B cell (primary cell): ENCODE measurements at regions not wholly inside any gene's neighbourhood (a gene's known extent, or its start where the extent isn't known, plus 50 kb on each side); places are given as distances from the start of the nearest gene placed in this dataset.

Experiments used
- ATAC-seq: fragments of 200-7000 bp; cut with Tn5 transposase; one replicate; pipeline ENCODE4 v1.10.0; 2021; ENCODE audit warnings: low read depth, mild to moderate bottlenecking, moderate number of reproducible peaks, moderate library complexity
- CTCF ChIA-PET: fragments of 350-600 bp; sonication (Branson Sonifier 250); formaldehyde crosslinking; loops from one replicate; lab custom pipeline; 2021; ENCODE audit warnings: antibody characterized with exemption, inconsistent platforms; lab: Charles Lee
- POLR2A ChIA-PET: fragments of 350-600 bp; sonication (Branson Sonifier 250); formaldehyde crosslinking; loops from one replicate; lab custom pipeline; 2021; ENCODE audit warnings: antibody characterized with exemption; lab: Charles Lee
- DNase-seq: peaks from one replicate; pipeline ENCODE4 v3.0.0; 2013
- H2AFZ ChIP-seq: 2 replicates; pipeline ENCODE4 v1.6.1; 2012; ENCODE audit warnings: mild to moderate bottlenecking, low read depth, low read length; ENCODE audit not compliant: insufficient read depth, poor library complexity, severe bottlenecking
- H3K27ac ChIP-seq, 2 donors: 1 replicate in 1 of 2; 2 replicates in 1 of 2; pipeline ENCODE4 v1.5.1; 2012 to 2013; ENCODE audit warnings: low read length in 2 of 2, mild to moderate bottlenecking in 2 of 2, moderate library complexity in 1 of 2
- H3K27me3 ChIP-seq, 4 experiments: fragments of 200-600 bp in 1 of 4; sonication (generic) in 1 of 4; replicated peaks in 1 of 4; 1 replicate in 2 of 4; 2 replicates in 2 of 4; pipeline versions ENCODE4 v1.6.1 to v1.7.0; 2013 to 2016; ENCODE audit warnings: low read length in 3 of 4, mild to moderate bottlenecking in 2 of 4, mixed read lengths in 1 of 4, moderate library complexity in 1 of 4; ENCODE audit not compliant: insufficient read depth in 4 of 4, control insufficient read depth in 3 of 4; ENCODE audit errors: control extremely low read depth in 1 of 4
- H3K36me3 ChIP-seq, 2 experiments: replicated peaks in 1 of 2; 1 replicate in 1 of 2; 2 replicates in 1 of 2; pipeline versions ENCODE4 v1.6.1 to v1.7.1; 2013; ENCODE audit warnings: low read length in 1 of 2; ENCODE audit not compliant: insufficient read depth in 2 of 2, control insufficient read depth in 1 of 2; ENCODE audit errors: control extremely low read depth in 1 of 2, extremely low read depth in 1 of 2
- H3K4me1 ChIP-seq, 2 donors: fragments of 200-600 bp in 1 of 2; sonication (generic) in 1 of 2; 1 replicate in 1 of 2; 2 replicates in 1 of 2; pipeline versions ENCODE4 v1.5.1 to v1.6.1; 2013 to 2017; ENCODE audit warnings: low read length in 2 of 2; ENCODE audit not compliant: control insufficient read depth in 2 of 2, insufficient read depth in 2 of 2
- H3K4me2 ChIP-seq: replicated peaks from 2 replicates; pipeline ENCODE3; 2012; ENCODE audit warnings: mild to moderate bottlenecking, low read depth, low read length; ENCODE audit not compliant: poor library complexity, severe bottlenecking
- H3K4me3 ChIP-seq, 5 experiments: fragments of 200-600 bp in 1 of 5; sonication (generic) in 1 of 5; 1 replicate in 3 of 5; 2 replicates in 2 of 5; pipeline versions ENCODE4 v1.5.1 to v1.7.0; 2011 to 2016; ENCODE audit warnings: low read length in 4 of 5, mild to moderate bottlenecking in 4 of 5, low read depth in 2 of 5, control low read depth in 1 of 5, moderate library complexity in 1 of 5; ENCODE audit not compliant: insufficient read depth in 1 of 5; ENCODE audit errors: control extremely low read depth in 1 of 5, extremely low read depth in 1 of 5
- H3K79me2 ChIP-seq: fragments of 200-600 bp; sonication (generic); one replicate; pipeline ENCODE4 v1.6.0; 2016; ENCODE audit warnings: low read length; ENCODE audit not compliant: control insufficient read depth, insufficient read depth
- H3K9ac ChIP-seq: fragments of 200-600 bp; sonication (generic); 2 replicates; pipeline ENCODE4 v1.6.1; 2017; ENCODE audit warnings: mild to moderate bottlenecking, low read length, moderate library complexity
- H3K9me3 ChIP-seq, 3 donors: one replicate each; pipeline versions ENCODE4 v1.6.1 to v1.7.1; 2013; ENCODE audit warnings: low read length in 2 of 3; ENCODE audit not compliant: control insufficient read depth in 2 of 3, insufficient read depth in 1 of 3; ENCODE audit errors: control extremely low read depth in 1 of 3
- H4K20me1 ChIP-seq: 2 replicates; pipeline ENCODE4 v1.6.0; 2012; ENCODE audit warnings: mild to moderate bottlenecking, low read length; ENCODE audit not compliant: insufficient read depth, control insufficient read depth, poor library complexity, severe bottlenecking
- H3K27ac Mint-ChIP-seq: one replicate; pipeline ENCODE4 v1.8.0; 2021; ENCODE audit warnings: mixed read lengths
- H3K27me3 Mint-ChIP-seq: one replicate; pipeline ENCODE4 v1.8.0; 2021; ENCODE audit warnings: mixed read lengths
- H3K4me1 Mint-ChIP-seq: one replicate; pipeline ENCODE4 v1.8.0; 2021; ENCODE audit warnings: mixed read lengths
- H3K4me3 Mint-ChIP-seq: one replicate; pipeline ENCODE4 v1.8.0; 2021; ENCODE audit warnings: mixed read lengths
- H3K9me3 Mint-ChIP-seq: one replicate; pipeline ENCODE4 v1.8.0; 2022; ENCODE audit warnings: mixed read lengths; ENCODE audit not compliant: insufficient read depth
- EZH2 ChIP-seq: IDR thresholded peaks from 2 replicates; pipeline ENCODE4 v1.6.1; 2012; ENCODE audit warnings: borderline replicate concordance, low read depth, mild to moderate bottlenecking, moderate library complexity, low read length; ENCODE audit not compliant: insufficient read depth, poor library complexity, severe bottlenecking
- WGBS: methylation state at CpG from one replicate; pipeline ENCODE4 v1.1.5; 2013; ENCODE audit warnings: missing lambda C conversion rate; ENCODE audit not compliant: insufficient coverage; 5-methylcytosine and 5-hydroxymethylcytosine counted together
- intact Hi-C: fragments of 100-400 bp; cut with micrococcal nuclease; formaldehyde crosslinking; loops from one replicate; pipeline ENCODE4 v1.10.0; 2022
- TF ChIP-seq, protein P1 (sequence below): fragments of 200-600 bp; IDR thresholded peaks from one replicate; pipeline ENCODE4 v1.8.0; 2022; ENCODE audit warnings: antibody characterized with exemption, mild to moderate bottlenecking

DNA sequence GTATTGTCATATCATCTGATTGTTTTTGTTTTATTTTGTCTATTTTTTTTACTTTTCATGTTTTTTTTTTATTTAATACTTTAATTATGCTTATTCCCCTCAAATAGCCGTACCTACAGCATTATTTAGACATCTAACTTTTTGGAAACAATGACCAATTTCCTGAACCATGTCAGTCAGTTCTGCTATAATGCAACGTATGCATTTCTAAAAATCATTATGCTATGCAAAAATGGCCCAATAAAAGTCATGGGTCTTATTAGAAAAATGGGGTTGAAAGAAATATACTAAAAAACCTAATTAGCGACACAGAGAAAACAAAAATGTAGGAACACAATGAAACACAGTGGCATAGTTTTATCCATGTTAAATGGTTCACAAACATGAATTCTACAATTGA lies 1454.7 kb downstream of the GRIK2 start:
- intact Hi-C loops, result no loop called here
- ChIA-PET CTCF (no interaction called here), POLR2A (no interaction called here)
- no peaks in the 10 kb centered on the region for H3K36me3 ChIP-seq
- H3K27ac ChIP-seq, result no peak overlapping the region
- no peaks in the 10 kb centered on the region for H3K27me3 ChIP-seq
- no peak for TF ChIP-seq EZH2
- TF ChIP-seq, protein P1, sequence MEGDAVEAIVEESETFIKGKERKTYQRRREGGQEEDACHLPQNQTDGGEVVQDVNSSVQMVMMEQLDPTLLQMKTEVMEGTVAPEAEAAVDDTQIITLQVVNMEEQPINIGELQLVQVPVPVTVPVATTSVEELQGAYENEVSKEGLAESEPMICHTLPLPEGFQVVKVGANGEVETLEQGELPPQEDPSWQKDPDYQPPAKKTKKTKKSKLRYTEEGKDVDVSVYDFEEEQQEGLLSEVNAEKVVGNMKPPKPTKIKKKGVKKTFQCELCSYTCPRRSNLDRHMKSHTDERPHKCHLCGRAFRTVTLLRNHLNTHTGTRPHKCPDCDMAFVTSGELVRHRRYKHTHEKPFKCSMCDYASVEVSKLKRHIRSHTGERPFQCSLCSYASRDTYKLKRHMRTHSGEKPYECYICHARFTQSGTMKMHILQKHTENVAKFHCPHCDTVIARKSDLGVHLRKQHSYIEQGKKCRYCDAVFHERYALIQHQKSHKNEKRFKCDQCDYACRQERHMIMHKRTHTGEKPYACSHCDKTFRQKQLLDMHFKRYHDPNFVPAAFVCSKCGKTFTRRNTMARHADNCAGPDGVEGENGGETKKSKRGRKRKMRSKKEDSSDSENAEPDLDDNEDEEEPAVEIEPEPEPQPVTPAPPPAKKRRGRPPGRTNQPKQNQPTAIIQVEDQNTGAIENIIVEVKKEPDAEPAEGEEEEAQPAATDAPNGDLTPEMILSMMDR, result no peak
- no peak overlapping the region for H2AFZ ChIP-seq
- H3K9me3 ChIP-seq, result no peaks in the 10 kb centered on the region
- Mint-ChIP-seq H3K9me3 (peaks cover 3% of the 10 kb centered on the region), H3K4me3 (no peak overlapping the region), H3K27ac (no peak overlapping the region), H3K27me3 (no peaks in the 10 kb centered on the region), H3K4me1 (peaks cover 2% of the 10 kb centered on the region)
- no peaks in the 10 kb centered on the region for H3K4me1 ChIP-seq
- H3K79me2 ChIP-seq, result no peaks in the 10 kb centered on the region
- no peak overlapping the region for H3K4me2 ChIP-seq
- H3K9ac ChIP-seq, result no peak overlapping the region
- DNase-seq, result no peak
- ATAC-seq, result no peak
- H4K20me1 ChIP-seq, result no peaks in the 10 kb centered on the region
- no peak overlapping the region for H3K4me3 ChIP-seq
- WGBS, result no CpG with 5 or more reads among the region's 3 CpGs

DNA sequence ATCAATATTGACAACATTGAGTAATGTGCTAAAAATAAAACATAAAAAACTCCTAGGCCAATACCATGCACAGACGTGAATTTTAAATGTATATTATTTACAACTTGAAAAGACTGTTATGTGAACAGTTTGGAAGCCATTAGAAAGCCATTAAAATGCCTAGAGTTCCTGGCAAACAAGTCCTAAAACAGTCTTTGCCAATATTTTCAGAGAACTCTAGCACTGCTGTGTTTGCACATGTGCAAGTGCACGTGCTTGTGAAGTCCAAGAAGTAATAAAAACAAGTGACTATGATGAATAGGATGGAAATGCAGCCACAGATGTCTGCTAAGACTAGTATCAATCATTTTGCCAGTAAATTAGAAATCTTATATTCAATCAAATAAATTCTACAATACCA lies 1447.6 kb downstream of the GRIK2 start:
- ATAC-seq (no peak), DNase-seq (no peak)
- no peak overlapping the region for H3K27ac Mint-ChIP-seq
- no peaks in the 10 kb centered on the region for H3K27me3 ChIP-seq
- H3K27ac ChIP-seq, result no peak overlapping the region
- no peaks in the 10 kb centered on the region for H4K20me1 ChIP-seq
- H3K4me1 ChIP-seq, result no peaks in the 10 kb centered on the region
- no peaks in the 10 kb centered on the region for H3K9me3 ChIP-seq
- H3K9ac ChIP-seq, result no peak overlapping the region
- H3K9me3 Mint-ChIP-seq, result peaks cover 2% of the 10 kb centered on the region
- ChIA-PET POLR2A (no interaction called here), CTCF (no interaction called here)
- WGBS, result no CpG with 5 or more reads among the region's 2 CpGs
- no peaks in the 10 kb centered on the region for H3K79me2 ChIP-seq
- no peak overlapping the region for H2AFZ ChIP-seq
- H3K4me3 ChIP-seq, result no peak overlapping the region
- H3K4me2 ChIP-seq, result no peak overlapping the region
- no peak overlapping the region for H3K4me3 Mint-ChIP-seq
- no peaks in the 10 kb centered on the region for H3K36me3 ChIP-seq
- H3K4me1 Mint-ChIP-seq, result no peaks in the 10 kb centered on the region
- intact Hi-C loops, result no loop called here
- no peaks in the 10 kb centered on the region for H3K27me3 Mint-ChIP-seq
- TF ChIP-seq, protein P1, result no peak
- TF ChIP-seq EZH2, result no peak
